Suprapubic skin (tissue), 4 donors: ENCODE measurements at regions not wholly inside any gene's neighbourhood (a gene's known extent, or its start where the extent isn't known, plus 50 kb on each side); places are given as distances from the start of the nearest gene placed in this dataset.

ENCODE experiments used
- DNase-seq, 2 donors: peaks; one replicate each; pipeline ENCODE4 v3.0.0-alpha.2; 2019; ENCODE audit warnings: low spot score in 2 of 2
- H3K27ac ChIP-seq: fragments of 200-600 bp; sonication (generic); one replicate; pipeline ENCODE4 v1.5.1; 2019
- H3K27me3 ChIP-seq: fragments of 200-600 bp; sonication (generic); one replicate; pipeline ENCODE4 v1.5.1; 2019
- H3K36me3 ChIP-seq: fragments of 200-600 bp; sonication (generic); one replicate; pipeline ENCODE4 v1.5.1; 2019
- H3K4me1 ChIP-seq: fragments of 200-600 bp; sonication (generic); one replicate; pipeline ENCODE4 v1.5.1; 2019
- H3K4me3 ChIP-seq: fragments of 200-600 bp; sonication (generic); one replicate; pipeline ENCODE4 v1.5.1; 2019; ENCODE audit warnings: mild to moderate bottlenecking
- H3K9me3 ChIP-seq: fragments of 200-600 bp; sonication (generic); one replicate; pipeline ENCODE4 v1.5.1; 2019
- EP300 ChIP-seq: sonication (generic); formaldehyde crosslinking; IDR thresholded peaks from one replicate; pipeline ENCODE4 v1.6.1; 2017; ENCODE audit warnings: antibody characterized with exemption
- POLR2A ChIP-seq, 2 donors: fragments of 450-650 bp; IDR thresholded peaks; one replicate each; pipeline ENCODE4 v1.6.1; 2017; ENCODE audit warnings: antibody characterized with exemption in 2 of 2, mild to moderate bottlenecking in 2 of 2, moderate library complexity in 2 of 2
- POLR2AphosphoS5 ChIP-seq, 3 donors: sonication (generic); formaldehyde crosslinking; IDR thresholded peaks; one replicate each; pipeline ENCODE4 v1.6.1; 2017; ENCODE audit warnings: antibody characterized with exemption in 3 of 3
- WGBS: methylation state at CpG from one replicate; pipeline ENCODE4 v1.1.5; 2018; 5-methylcytosine and 5-hydroxymethylcytosine counted together
- TF ChIP-seq, protein P1 (sequence below), 2 donors: fragments of 200-600 bp in 1 of 2; fragments of 450-650 bp in 1 of 2; sonication (generic) in 1 of 2; IDR thresholded peaks; one replicate each; pipeline ENCODE4 v1.5.1; 2016 to 2019; ENCODE audit warnings: antibody characterized with exemption in 2 of 2, mild to moderate bottlenecking in 1 of 2, moderate library complexity in 1 of 2

DNA sequence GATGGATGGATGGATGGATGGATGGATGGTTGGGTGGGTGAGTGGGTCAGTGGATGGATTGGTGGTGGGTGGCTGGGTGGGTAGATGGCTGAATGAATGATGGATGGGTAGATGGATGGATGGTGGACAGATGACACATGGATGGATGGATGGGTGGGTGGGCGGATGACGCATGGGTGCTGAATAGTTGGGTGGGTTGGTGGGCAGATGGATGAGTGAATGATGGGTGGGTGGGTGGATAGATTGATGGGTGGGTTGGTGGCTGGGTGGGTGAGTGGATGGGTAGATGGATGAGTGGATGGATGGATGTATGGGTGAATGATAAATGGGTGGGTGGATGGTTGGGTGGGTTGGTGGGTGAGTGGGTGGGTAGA, 69.9 kb upstream of the NKX1-1 start:
- peak in 1 of 2 donors; percentile 59 for DNase-seq
- WGBS = 100% methylated on average over 2 of the region's 2 CpGs

DNA sequence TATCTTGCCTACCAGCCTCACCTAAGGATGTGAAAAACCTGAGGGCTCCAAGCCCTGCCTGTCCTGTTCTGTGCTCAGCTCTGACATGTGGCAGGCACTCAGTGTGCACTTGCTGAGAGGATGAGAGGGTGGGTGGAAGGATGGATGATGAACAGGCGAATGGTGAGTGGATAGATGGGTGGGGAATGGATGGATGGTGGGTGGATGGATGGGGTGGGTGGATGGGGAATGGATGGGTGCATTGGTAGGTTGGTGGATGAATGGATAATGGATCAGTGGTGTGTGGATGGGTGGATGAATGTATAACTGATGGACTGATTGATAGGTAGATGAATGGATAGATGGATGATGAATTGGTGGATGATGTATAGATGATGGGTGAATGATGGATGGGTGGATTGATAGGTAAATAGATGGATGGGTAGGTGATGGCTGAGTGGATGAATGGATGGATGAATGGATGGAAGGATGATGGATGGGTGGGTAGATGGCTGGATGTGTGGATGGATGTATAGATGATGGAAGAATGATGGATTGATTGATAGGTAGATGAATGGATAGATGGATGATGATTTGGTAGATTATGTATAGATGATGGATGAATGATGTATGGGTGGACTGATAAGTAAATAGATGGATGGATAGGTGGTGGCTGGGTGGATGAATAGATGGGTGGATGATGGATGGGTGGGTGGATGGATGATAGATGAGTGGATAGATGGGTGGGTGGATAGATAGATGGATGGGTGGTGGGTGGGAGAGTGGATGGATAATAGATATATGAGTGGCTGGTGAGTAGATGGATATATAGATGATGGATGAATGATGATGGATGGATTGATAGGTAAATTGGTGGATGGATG, 69.3 kb upstream of the NKX1-1 start:
- Histone ChIP-seq H3K36me3 (no peaks in the 10 kb centered on the region), H3K4me3 (no peak overlapping the region), H3K9me3 (peaks cover 5% of the 10 kb centered on the region), H3K27me3 (peaks cover 50% of the 10 kb centered on the region), H3K27ac (no peak overlapping the region), H3K4me1 (peaks cover 10% of the 10 kb centered on the region)
- TF ChIP-seq, protein P1, sequence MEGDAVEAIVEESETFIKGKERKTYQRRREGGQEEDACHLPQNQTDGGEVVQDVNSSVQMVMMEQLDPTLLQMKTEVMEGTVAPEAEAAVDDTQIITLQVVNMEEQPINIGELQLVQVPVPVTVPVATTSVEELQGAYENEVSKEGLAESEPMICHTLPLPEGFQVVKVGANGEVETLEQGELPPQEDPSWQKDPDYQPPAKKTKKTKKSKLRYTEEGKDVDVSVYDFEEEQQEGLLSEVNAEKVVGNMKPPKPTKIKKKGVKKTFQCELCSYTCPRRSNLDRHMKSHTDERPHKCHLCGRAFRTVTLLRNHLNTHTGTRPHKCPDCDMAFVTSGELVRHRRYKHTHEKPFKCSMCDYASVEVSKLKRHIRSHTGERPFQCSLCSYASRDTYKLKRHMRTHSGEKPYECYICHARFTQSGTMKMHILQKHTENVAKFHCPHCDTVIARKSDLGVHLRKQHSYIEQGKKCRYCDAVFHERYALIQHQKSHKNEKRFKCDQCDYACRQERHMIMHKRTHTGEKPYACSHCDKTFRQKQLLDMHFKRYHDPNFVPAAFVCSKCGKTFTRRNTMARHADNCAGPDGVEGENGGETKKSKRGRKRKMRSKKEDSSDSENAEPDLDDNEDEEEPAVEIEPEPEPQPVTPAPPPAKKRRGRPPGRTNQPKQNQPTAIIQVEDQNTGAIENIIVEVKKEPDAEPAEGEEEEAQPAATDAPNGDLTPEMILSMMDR (IDR thresholded peaks at IDR 0.05) = peak in 1 of 2 donors; percentile 6
- no peak for TF ChIP-seq POLR2AphosphoS5 (IDR thresholded peaks at IDR 0.05)
- TF ChIP-seq POLR2A (IDR thresholded peaks at IDR 0.05) = no peak
- peak in 1 of 2 donors; percentile 21 for DNase-seq
- 89% methylated on average over 1 of the region's 1 CpG for WGBS

More for the DNA sequence above, 69.9 kb upstream of the NKX1-1 start:
- no peak overlapping the region for H3K27ac ChIP-seq
- H3K9me3 ChIP-seq = peaks cover 5% of the 10 kb centered on the region
- TF ChIP-seq EP300 = no peak
- TF ChIP-seq, protein P1 (IDR thresholded peaks at IDR 0.05) = no peak
- no peak for TF ChIP-seq POLR2AphosphoS5 (IDR thresholded peaks at IDR 0.05)
- no peak for TF ChIP-seq POLR2A (IDR thresholded peaks at IDR 0.05)
- H3K27me3 ChIP-seq = peaks cover 43% of the 10 kb centered on the region
- H3K4me1 ChIP-seq = peaks cover 10% of the 10 kb centered on the region
- no peaks in the 10 kb centered on the region for H3K36me3 ChIP-seq
- no peak overlapping the region for H3K4me3 ChIP-seq

DNA sequence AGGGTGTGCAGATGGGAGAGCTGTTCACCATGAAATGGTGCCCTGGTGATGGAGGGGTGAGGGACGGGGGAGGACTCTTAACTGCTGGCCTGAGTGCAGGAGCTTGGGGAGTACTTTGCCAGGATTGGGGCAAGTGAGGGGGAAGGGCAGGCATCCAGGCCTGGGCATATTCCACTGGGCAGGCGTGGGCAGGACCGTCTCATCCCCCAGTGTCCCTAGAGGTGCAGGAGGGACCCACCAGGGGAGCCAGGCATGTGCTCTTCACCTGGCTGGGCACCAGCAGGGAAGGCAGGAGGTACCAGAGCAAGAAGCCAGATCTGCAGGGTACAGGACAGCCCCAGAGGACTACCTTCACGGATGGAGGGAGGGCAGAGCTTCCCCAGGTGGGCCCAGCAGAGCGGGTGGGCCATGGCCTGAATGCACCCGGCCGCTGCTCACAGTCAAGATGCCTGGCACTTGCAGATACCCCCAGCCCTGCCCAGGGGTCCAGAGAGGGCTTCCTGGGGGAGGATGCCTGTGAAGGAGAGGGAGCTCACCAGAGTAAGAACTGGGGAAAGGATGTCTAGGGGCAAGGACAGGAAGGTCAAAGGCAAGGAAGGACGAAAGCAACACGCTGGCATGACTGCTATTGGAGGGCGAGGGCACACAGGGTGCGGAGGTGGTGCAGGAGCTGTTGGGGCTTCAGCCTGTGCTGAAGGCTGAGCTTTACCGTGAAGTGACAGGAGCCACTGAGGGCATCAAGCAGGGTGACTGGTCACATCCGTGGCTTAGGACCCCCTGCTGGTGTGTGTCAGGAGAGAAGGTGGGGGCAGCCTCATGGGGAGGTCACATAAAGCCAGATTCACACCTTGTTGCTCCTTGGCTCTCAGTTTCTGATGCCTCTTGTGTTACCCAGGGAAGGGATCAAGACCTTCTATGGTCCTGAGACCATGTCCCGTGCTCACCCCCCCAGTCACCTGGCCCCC, 68.2 kb upstream of the NKX1-1 start:
- Histone ChIP-seq H3K4me3 (no peak overlapping the region), H3K4me1 (peaks cover 10% of the 10 kb centered on the region), H3K27me3 (peaks cover 61% of the 10 kb centered on the region), H3K9me3 (no peaks in the 10 kb centered on the region), H3K36me3 (no peaks in the 10 kb centered on the region), H3K27ac (no peak overlapping the region)
- TF ChIP-seq POLR2AphosphoS5 (IDR thresholded peaks at IDR 0.05) (no peak), EP300 (no peak), POLR2A (IDR thresholded peaks at IDR 0.05) (no peak)
- TF ChIP-seq, protein P1 (IDR thresholded peaks at IDR 0.05) = no peak
- peak in 1 of 2 donors; percentile 41 for DNase-seq
- 83% methylated on average over 5 of the region's 14 CpGs for WGBS

DNA sequence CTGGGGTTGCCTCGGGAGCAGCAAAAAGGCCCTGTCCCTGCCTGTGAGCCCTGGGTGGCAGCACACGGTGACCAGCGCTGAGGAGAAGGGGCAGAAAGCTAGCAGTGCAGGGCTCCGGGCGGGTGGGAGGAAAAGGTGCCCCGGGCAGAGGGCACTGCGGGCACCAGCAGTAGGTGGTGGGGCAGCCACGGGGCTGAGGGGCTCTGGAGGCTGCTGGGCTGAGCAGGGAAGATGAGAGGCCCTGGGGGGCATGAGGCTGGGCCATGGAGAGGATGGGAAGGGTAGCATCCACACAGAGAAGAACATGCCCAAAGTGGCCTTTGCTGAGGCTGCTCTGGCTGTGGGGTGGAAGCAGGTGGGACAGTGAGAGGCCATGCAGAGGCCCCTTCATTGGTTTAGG, 67.5 kb upstream of the NKX1-1 start:
- DNase-seq = no peak
- H3K27ac ChIP-seq = no peak overlapping the region
- H3K9me3 ChIP-seq = no peaks in the 10 kb centered on the region
- H3K27me3 ChIP-seq = peaks cover 66% of the 10 kb centered on the region
- 79% methylated on average over 8 of the region's 8 CpGs for WGBS
- no peaks in the 10 kb centered on the region for H3K36me3 ChIP-seq
- TF ChIP-seq, protein P1 (IDR thresholded peaks at IDR 0.05) = no peak
- TF ChIP-seq POLR2A (IDR thresholded peaks at IDR 0.05) (no peak), EP300 (no peak), POLR2AphosphoS5 (IDR thresholded peaks at IDR 0.05) (no peak)
- H3K4me3 ChIP-seq = no peak overlapping the region
- H3K4me1 ChIP-seq = peaks cover 10% of the 10 kb centered on the region
